Fibroblast of lung (primary cell): ENCODE measurements at regions not wholly inside any gene's neighbourhood (a gene's known extent, or its start where the extent isn't known, plus 50 kb on each side); places are given as distances from the start of the nearest gene placed in this dataset.
A peak's percentile ranks its signal among the peaks of the same experiment; 100 is the strongest.

ENCODE experiments used
- DNase-seq, 2 donors: peaks; one replicate each; pipeline versions ENCODE4 v3.0.0 to v3.0.0-alpha.2; 2010; ENCODE audit warnings: low read depth in 2 of 2
- H2AFZ ChIP-seq: 2 replicates; pipeline ENCODE4 v1.5.1; 2012; ENCODE audit warnings: low read length, control low read depth, inconsistent platforms
- H3K27ac ChIP-seq: 2 replicates; pipeline ENCODE4 v1.5.1; 2011; ENCODE audit warnings: low read length, control low read depth; ENCODE audit not compliant: insufficient read depth
- H3K27me3 ChIP-seq: 2 replicates; pipeline ENCODE4 v1.5.1; 2011; ENCODE audit warnings: mild to moderate bottlenecking, low read length; ENCODE audit not compliant: control insufficient read depth, insufficient read depth
- H3K36me3 ChIP-seq: 2 replicates; pipeline ENCODE4 v1.5.1; 2011; ENCODE audit warnings: low read length; ENCODE audit not compliant: control insufficient read depth, insufficient read depth
- H3K4me1 ChIP-seq: 2 replicates; pipeline ENCODE4 v1.5.1; 2011; ENCODE audit warnings: low read length; ENCODE audit not compliant: control insufficient read depth, insufficient read depth; ENCODE audit errors: extremely low read depth
- H3K4me2 ChIP-seq: 2 replicates; pipeline ENCODE4 v1.5.1; 2011; ENCODE audit warnings: low read length, control low read depth; ENCODE audit not compliant: insufficient read depth; ENCODE audit errors: extremely low read depth
- H3K4me3 ChIP-seq, 4 experiments: fragments of 200-600 bp in 1 of 4; sonication (generic) in 1 of 4; replicated peaks in 1 of 4; 2 replicates each; pipeline ENCODE4 v1.5.1; 2011 to 2016; ENCODE audit warnings: low read length in 4 of 4, low read depth in 3 of 4, mild to moderate bottlenecking in 3 of 4, control low read depth in 2 of 4, inconsistent platforms in 1 of 4, mixed read lengths in 1 of 4; ENCODE audit not compliant: insufficient read depth in 1 of 4; ENCODE audit errors: control extremely low read depth in 1 of 4
- H3K79me2 ChIP-seq: 2 replicates; pipeline ENCODE4 v1.5.1; 2012; ENCODE audit warnings: mild to moderate bottlenecking, low read length, inconsistent platforms; ENCODE audit not compliant: control insufficient read depth, insufficient read depth
- H3K9ac ChIP-seq: 2 replicates; pipeline ENCODE4 v1.5.1; 2011; ENCODE audit warnings: mild to moderate bottlenecking, low read length, control low read depth; ENCODE audit not compliant: insufficient read depth
- H3K9me3 ChIP-seq: 2 replicates; pipeline ENCODE4 v1.5.1; 2012; ENCODE audit warnings: low read depth, low read length; ENCODE audit not compliant: control insufficient read depth, insufficient read depth
- H4K20me1 ChIP-seq: 2 replicates; pipeline ENCODE4 v1.5.1; 2011; ENCODE audit warnings: low read length; ENCODE audit not compliant: control insufficient read depth, insufficient read depth; ENCODE audit errors: extremely low read depth
- CTCF ChIP-seq, 2 donors: IDR thresholded peaks in 1 of 2; conservative IDR thresholded peaks in 1 of 2; 1 replicate in 1 of 2; 2 replicates in 1 of 2; pipeline ENCODE4 v1.5.1; 2011 to 2012; ENCODE audit warnings: low read length in 2 of 2, control low read depth in 1 of 2, inconsistent platforms in 1 of 2, low read depth in 1 of 2, mild to moderate bottlenecking in 1 of 2
- EZH2 ChIP-seq: IDR thresholded peaks from 2 replicates; pipeline ENCODE4 v1.5.1; 2012; ENCODE audit warnings: low read length, control low read depth, mild to moderate bottlenecking; ENCODE audit errors: missing control alignments

- peak; percentile 1 to 42 for DNase-seq
- H3K27me3 ChIP-seq: no peaks in the 10 kb centered on the region
- no peaks in the 10 kb centered on the region for H3K4me1 ChIP-seq
- H3K9me3 ChIP-seq: no peaks in the 10 kb centered on the region
- peak; percentile 52 to 68 for TF ChIP-seq CTCF (conservative IDR thresholded peaks at IDR 0.05 in 1 of 2, IDR thresholded peaks at IDR 0.05 in 1 of 2; ENCODE audit: low read depth in 1 of 2, low read length in 2 of 2)
- TF ChIP-seq EZH2: no peak
- no peak overlapping the region for H3K27ac ChIP-seq
- H3K79me2 ChIP-seq: no peaks in the 10 kb centered on the region
- no peak overlapping the region for H3K4me2 ChIP-seq
- no peak overlapping the region for H3K4me3 ChIP-seq
- H2AFZ ChIP-seq: no peak overlapping the region
- no peaks in the 10 kb centered on the region for H3K36me3 ChIP-seq
- no peak overlapping the region for H3K9ac ChIP-seq
- no peaks in the 10 kb centered on the region for H4K20me1 ChIP-seq
Observed at GRCh38 chr13:53151336-53152056, 122.9 kb downstream of the OLFM4 start.

GRCh38 chr13:53152057-53152421 lies 123.4 kb downstream of the OLFM4 start:
- Histone ChIP-seq H3K36me3 (no peaks in the 10 kb centered on the region), H3K4me2 (no peak overlapping the region), H4K20me1 (no peaks in the 10 kb centered on the region), H3K4me3 (no peak overlapping the region), H3K9me3 (no peaks in the 10 kb centered on the region), H3K27ac (no peak overlapping the region), H3K4me1 (no peaks in the 10 kb centered on the region), H3K79me2 (no peaks in the 10 kb centered on the region), H3K9ac (no peak overlapping the region), H3K27me3 (no peaks in the 10 kb centered on the region), H2AFZ (no peak overlapping the region)
- TF ChIP-seq CTCF (conservative IDR thresholded peaks at IDR 0.05 in 1 of 2, IDR thresholded peaks at IDR 0.05 in 1 of 2; ENCODE audit: low read depth in 1 of 2, low read length in 2 of 2): no peak
- no peak for TF ChIP-seq EZH2
- DNase-seq: no peak

- H3K79me2 ChIP-seq: no peaks in the 10 kb centered on the region
- H3K9ac ChIP-seq: no peak overlapping the region
- H3K4me2 ChIP-seq: no peak overlapping the region
- TF ChIP-seq CTCF (conservative IDR thresholded peaks at IDR 0.05 in 1 of 2, IDR thresholded peaks at IDR 0.05 in 1 of 2; ENCODE audit: low read depth in 1 of 2, low read length in 2 of 2) (no peak), EZH2 (no peak)
- DNase-seq: no peak
- H3K27ac ChIP-seq: no peak overlapping the region
- H4K20me1 ChIP-seq: no peaks in the 10 kb centered on the region
- no peaks in the 10 kb centered on the region for H3K9me3 ChIP-seq
- no peak overlapping the region for H3K4me3 ChIP-seq
- H3K27me3 ChIP-seq: no peaks in the 10 kb centered on the region
- H3K36me3 ChIP-seq: no peaks in the 10 kb centered on the region
- no peak overlapping the region for H2AFZ ChIP-seq
- H3K4me1 ChIP-seq: no peaks in the 10 kb centered on the region
Observed at GRCh38 chr13:53158201-53158600, 129.6 kb downstream of the OLFM4 start.
